A549 (cell line): ENCODE measurements at regions not wholly inside any gene's neighbourhood (a gene's known extent, or its start where the extent isn't known, plus 50 kb on each side); places are given as distances from the start of the nearest gene placed in this dataset.

Experiments
- BHLHE40 ChIP-seq: IDR thresholded peaks from 2 replicates; pipeline ENCODE4 v1.6.1; 2012; ENCODE audit warnings: low read depth, low read length, inconsistent platforms
- CBX8 ChIP-seq: fragments of 200-600 bp; sonication (generic); IDR thresholded peaks from 2 replicates; pipeline ENCODE4 v1.6.1; 2016
- CTCF ChIP-seq: fragments of >200 bp; sonication (Bioruptor Twin); formaldehyde crosslinking; IDR thresholded peaks from 3 replicates; pipeline ENCODE4 v1.5.1; 2016
- E2F6 ChIP-seq: IDR thresholded peaks from 2 replicates; pipeline ENCODE4 v1.6.1; 2012; ENCODE audit warnings: low read depth, borderline replicate concordance
- EHF ChIP-seq: fragments of 250-450 bp; sonication (Bioruptor Pico); IDR thresholded peaks from 2 replicates; pipeline ENCODE4 v1.5.0; 2020; ENCODE audit warnings: mild to moderate bottlenecking
- FOSL2 ChIP-seq, 2 experiments: fragments of 450-650 bp in 1 of 2; fragments of >200 bp in 1 of 2; sonication (Bioruptor Twin) in 1 of 2; formaldehyde crosslinking; IDR thresholded peaks; 2 replicates each; pipeline versions ENCODE4 v1.5.0 to v1.6.1; 2016 to 2020; ENCODE audit warnings: mild to moderate bottlenecking in 1 of 2, moderate library complexity in 1 of 2
- FOXS1 ChIP-seq: fragments of 250-450 bp; sonication (Bioruptor Pico); IDR thresholded peaks from 2 replicates; pipeline ENCODE4 v1.5.0; 2020; ENCODE audit warnings: mild to moderate bottlenecking, moderate library complexity
- GATA3 ChIP-seq: IDR thresholded peaks from 2 replicates; pipeline ENCODE4 v1.6.1; 2012; ENCODE audit warnings: borderline replicate concordance
- HDAC2 ChIP-seq: fragments of 200-600 bp; sonication (generic); IDR thresholded peaks from 2 replicates; pipeline ENCODE4 v1.6.1; 2016
- HES2 ChIP-seq: fragments of >200 bp; sonication (Bioruptor Twin); formaldehyde crosslinking; IDR thresholded peaks from 2 replicates; pipeline ENCODE4 v1.6.1; 2016
- HOXB5 ChIP-seq: fragments of 250-450 bp; sonication (Bioruptor Pico); IDR thresholded peaks from 2 replicates; pipeline ENCODE4 v1.5.0; 2020; ENCODE audit warnings: mild to moderate bottlenecking, moderate library complexity
- KDM1A ChIP-seq: fragments of 200-600 bp; sonication (generic); IDR thresholded peaks from 2 replicates; pipeline ENCODE4 v1.6.1; 2016; ENCODE audit warnings: low read depth, mild to moderate bottlenecking
- MAFK ChIP-seq: fragments of 450-650 bp; IDR thresholded peaks from 2 replicates; pipeline ENCODE4 v1.6.1; 2014; ENCODE audit not compliant: partially characterized antibody
- MAX ChIP-seq: IDR thresholded peaks from 2 replicates; pipeline ENCODE4 v1.6.1; 2012
- NR3C1 ChIP-seq: fragments of >200 bp; sonication (Bioruptor Twin); formaldehyde crosslinking; IDR thresholded peaks from 3 replicates; pipeline ENCODE4 v1.6.1; 2017
- PHF8 ChIP-seq: fragments of 200-600 bp; sonication (generic); IDR thresholded peaks from 2 replicates; pipeline ENCODE4 v1.6.1; 2016; ENCODE audit warnings: low read depth, mild to moderate bottlenecking, antibody characterized with exemption, moderate library complexity, borderline replicate concordance
- RAD21 ChIP-seq, 2 experiments: fragments of >200 bp in 1 of 2; sonication (Bioruptor Twin) in 1 of 2; formaldehyde crosslinking in 1 of 2; IDR thresholded peaks in 1 of 2; conservative IDR thresholded peaks in 1 of 2; 2 replicates in 1 of 2; 3 replicates in 1 of 2; pipeline ENCODE4 v1.6.1; 2012 to 2018; ENCODE audit warnings: inconsistent platforms in 1 of 2
- RARB ChIP-seq: fragments of 250-450 bp; sonication (Bioruptor Pico); IDR thresholded peaks from 2 replicates; pipeline ENCODE4 v1.8.0; 2021; ENCODE audit warnings: mild to moderate bottlenecking, moderate library complexity
- REST ChIP-seq: fragments of 200-600 bp; sonication (generic); IDR thresholded peaks from 2 replicates; pipeline ENCODE4 v1.6.1; 2016; ENCODE audit warnings: antibody characterized with exemption, mild to moderate bottlenecking, moderate library complexity
- RNF2 ChIP-seq: fragments of 200-600 bp; sonication (generic); IDR thresholded peaks from 2 replicates; pipeline ENCODE4 v1.6.1; 2016; ENCODE audit warnings: low read depth, mild to moderate bottlenecking, antibody characterized with exemption, moderate library complexity, borderline replicate concordance
- SMC3 ChIP-seq: fragments of >200 bp; sonication (Bioruptor Twin); formaldehyde crosslinking; IDR thresholded peaks from 3 replicates; pipeline ENCODE4 v1.6.1; 2018; ENCODE audit warnings: inconsistent platforms
- TFCP2L1 ChIP-seq: fragments of 250-450 bp; sonication (Bioruptor Pico); IDR thresholded peaks from 2 replicates; pipeline ENCODE4 v1.5.0; 2021; ENCODE audit warnings: mild to moderate bottlenecking
- TP53 ChIP-seq: fragments of 250-450 bp; sonication (Bioruptor Pico); IDR thresholded peaks from 2 replicates; pipeline ENCODE4 v1.5.0; 2021; ENCODE audit warnings: mild to moderate bottlenecking, moderate library complexity
- ZSCAN20 ChIP-seq: fragments of 250-450 bp; sonication (Bioruptor Pico); IDR thresholded peaks from 2 replicates; pipeline ENCODE4 v1.8.0; 2022; ENCODE audit warnings: mild to moderate bottlenecking, moderate library complexity

- TF ChIP-seq E2F6 (no peak), EHF (CRISPR knock-in tag) (no peak), KDM1A (no peak), TP53 (no peak), BHLHE40 (no peak), ZSCAN20 (CRISPR knock-in tag) (no peak), RARB (CRISPR knock-in tag) (no peak), MAFK (peak; percentile 98), FOXS1 (CRISPR knock-in tag) (no peak), REST (no peak), HDAC2 (no peak), CBX8 (no peak), TFCP2L1 (CRISPR knock-in tag) (no peak), NR3C1 (no peak), MAX (peak; percentile 86), FOSL2 (IDR thresholded peaks at IDR 0.05) (peak; percentile 88), FOSL2 (CRISPR knock-in tag; IDR thresholded peaks at IDR 0.05) (peak; percentile 87), RNF2 (no peak), GATA3 (peak; percentile 70; the same call in 1 of the 2 replicates), SMC3 (peak; percentile 36; the same call in 2 of the 3 replicates), HOXB5 (CRISPR knock-in tag) (no peak), PHF8 (no peak), RAD21 (conservative IDR thresholded peaks at IDR 0.05 in 1 of 2, IDR thresholded peaks at IDR 0.05 in 1 of 2) (peak; percentile 7 to 34; a peak in 4 of 5 replicates), HES2 (no peak), CTCF (no peak)
These were observed 121.1 kb upstream of the IL12B start (continued) for GRCh38 chr5:159451197-159452052.
